ENCODE measurements at regions not wholly inside any gene's neighbourhood (a gene's known extent, or its start where the extent isn't known, plus 50 kb on each side); places are given as distances from the start of the nearest gene placed in this dataset.

GRCh38 chr4:156176896-156177295 lies 223.2 kb upstream of the CTSO start:
- no peak overlapping the region for H3K27ac ChIP-seq
- TF ChIP-seq, protein P1, sequence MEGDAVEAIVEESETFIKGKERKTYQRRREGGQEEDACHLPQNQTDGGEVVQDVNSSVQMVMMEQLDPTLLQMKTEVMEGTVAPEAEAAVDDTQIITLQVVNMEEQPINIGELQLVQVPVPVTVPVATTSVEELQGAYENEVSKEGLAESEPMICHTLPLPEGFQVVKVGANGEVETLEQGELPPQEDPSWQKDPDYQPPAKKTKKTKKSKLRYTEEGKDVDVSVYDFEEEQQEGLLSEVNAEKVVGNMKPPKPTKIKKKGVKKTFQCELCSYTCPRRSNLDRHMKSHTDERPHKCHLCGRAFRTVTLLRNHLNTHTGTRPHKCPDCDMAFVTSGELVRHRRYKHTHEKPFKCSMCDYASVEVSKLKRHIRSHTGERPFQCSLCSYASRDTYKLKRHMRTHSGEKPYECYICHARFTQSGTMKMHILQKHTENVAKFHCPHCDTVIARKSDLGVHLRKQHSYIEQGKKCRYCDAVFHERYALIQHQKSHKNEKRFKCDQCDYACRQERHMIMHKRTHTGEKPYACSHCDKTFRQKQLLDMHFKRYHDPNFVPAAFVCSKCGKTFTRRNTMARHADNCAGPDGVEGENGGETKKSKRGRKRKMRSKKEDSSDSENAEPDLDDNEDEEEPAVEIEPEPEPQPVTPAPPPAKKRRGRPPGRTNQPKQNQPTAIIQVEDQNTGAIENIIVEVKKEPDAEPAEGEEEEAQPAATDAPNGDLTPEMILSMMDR (conservative IDR thresholded peaks at IDR 0.05), result no peak

GRCh38 chr4:156173937-156174336 lies 220.3 kb upstream of the CTSO start:
- no peak overlapping the region for H3K27ac ChIP-seq
- TF ChIP-seq, protein P1 (conservative IDR thresholded peaks at IDR 0.05), result no peak

DNA sequence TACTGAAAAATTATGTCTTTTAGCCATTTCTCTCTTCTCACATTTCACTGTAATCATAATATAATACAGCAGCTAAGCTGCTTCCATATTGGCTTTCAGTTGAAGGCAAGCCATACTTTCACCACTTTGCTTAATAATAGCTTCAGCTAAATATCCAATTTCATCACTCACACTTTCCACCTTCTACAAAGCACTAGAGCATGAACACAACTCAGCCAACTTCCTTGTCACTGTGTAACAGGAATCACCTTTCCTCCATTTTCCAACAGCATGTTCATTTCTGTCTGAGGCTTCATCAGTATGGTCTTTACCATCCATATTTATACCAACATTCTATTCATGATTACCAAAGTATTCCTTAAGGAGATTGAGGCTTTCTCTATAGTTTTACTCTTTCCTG lies 219.8 kb upstream of the CTSO start:
- H3K27ac ChIP-seq, result no peak overlapping the region
- TF ChIP-seq, protein P1 (conservative IDR thresholded peaks at IDR 0.05), result no peak

DNA sequence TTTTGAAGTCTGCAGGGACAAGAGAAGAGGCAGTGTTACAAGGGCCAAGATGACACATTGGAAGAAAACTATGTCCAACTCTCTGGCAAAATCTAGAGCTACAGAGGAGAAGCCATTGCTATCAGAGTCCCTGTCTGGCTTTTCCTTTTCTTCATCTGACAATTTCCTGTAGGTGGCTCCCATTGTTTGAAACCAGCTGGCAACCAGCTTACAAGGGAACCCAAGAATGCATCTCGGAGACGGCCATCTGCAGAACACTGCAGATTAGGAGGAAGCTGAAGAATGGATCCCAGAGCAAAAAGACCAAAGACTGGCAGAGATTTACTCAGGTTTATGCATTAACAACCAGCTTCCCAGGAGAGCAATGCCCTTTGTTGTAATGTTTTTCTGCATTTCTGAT lies 216.2 kb upstream of the CTSO start:
- no peak overlapping the region for H3K27ac ChIP-seq
- TF ChIP-seq, protein P1 (conservative IDR thresholded peaks at IDR 0.05), result no peak

- TF ChIP-seq, protein P1 (conservative IDR thresholded peaks at IDR 0.05), result peak; percentile 46
- no peak overlapping the region for H3K27ac ChIP-seq
Measured at GRCh38 chr4:156169011-156169410, 215.3 kb upstream of the CTSO start.

DNA sequence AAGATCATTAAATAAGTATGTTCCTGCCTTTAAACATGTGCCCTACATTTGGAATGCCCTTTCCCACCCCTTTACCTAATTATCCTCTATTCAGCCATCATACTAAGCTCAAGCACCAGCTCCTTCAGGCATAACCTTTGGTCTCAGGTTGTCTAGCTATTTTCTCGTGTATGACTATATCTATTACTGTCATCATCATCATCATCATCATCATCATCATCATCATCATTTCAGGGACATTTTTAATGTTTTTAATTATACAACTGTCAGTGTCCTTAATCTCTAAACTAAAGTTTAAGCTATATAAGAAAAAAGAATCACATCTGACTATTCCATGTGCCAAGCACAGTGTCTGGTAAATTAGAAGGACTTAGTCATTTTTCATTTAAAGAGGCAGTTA lies 214.6 kb upstream of the CTSO start:
- TF ChIP-seq, protein P1 (conservative IDR thresholded peaks at IDR 0.05), result no peak
- no peak overlapping the region for H3K27ac ChIP-seq

DNA sequence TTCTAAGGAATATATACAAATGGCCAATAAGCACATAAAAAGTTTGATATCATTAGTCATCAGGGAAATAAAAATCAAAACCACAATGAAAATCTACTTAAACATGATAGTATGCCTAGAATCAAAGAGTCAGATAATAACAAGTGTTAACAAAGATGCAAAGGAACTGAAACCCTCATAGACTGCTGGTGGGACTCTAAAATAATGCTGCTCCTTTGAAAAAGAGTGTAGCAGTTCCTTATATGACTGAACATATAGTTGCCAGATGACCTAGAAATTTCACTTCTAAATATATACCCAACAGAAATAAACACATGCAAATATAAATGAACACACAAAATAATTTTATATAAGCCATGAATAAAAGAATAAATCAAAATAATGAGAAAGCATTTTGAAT lies 205.1 kb upstream of the CTSO start:
- TF ChIP-seq, protein P1 (conservative IDR thresholded peaks at IDR 0.05), result no peak
- no peak overlapping the region for H3K27ac ChIP-seq

GRCh38 chr4:156154978-156155377 lies 201.3 kb upstream of the CTSO start:
- no peak overlapping the region for H3K27ac ChIP-seq
- TF ChIP-seq, protein P1 (conservative IDR thresholded peaks at IDR 0.05), result peak; percentile 43; the same call in 1 of the 2 replicates
